Chondrocyte (in vitro differentiated cells): ENCODE measurements at regions not wholly inside any gene's neighbourhood (a gene's known extent, or its start where the extent isn't known, plus 50 kb on each side); places are given as distances from the start of the nearest gene placed in this dataset.
"Not testable (repeated sequence)": the region's sequence is repeated elsewhere in the genome, so short reads cannot be mapped to it uniquely, and the experiment has no call there.

Source experiments
- DNase-seq: peaks from one replicate; pipeline ENCODE4 v3.0.0; 2021; ENCODE audit warnings: mixed read lengths, low spot score
- H3K27ac Mint-ChIP-seq: one replicate; pipeline ENCODE4 v1.8.0; 2021; ENCODE audit warnings: mild to moderate bottlenecking, moderate library complexity, mixed read lengths; ENCODE audit not compliant: unreplicated experiment
- H3K27me3 Mint-ChIP-seq: 2 replicates; pipeline ENCODE4 v1.8.0; 2021; ENCODE audit warnings: low read depth, mixed read lengths
- H3K36me3 Mint-ChIP-seq: 2 replicates; pipeline ENCODE4 v1.8.0; 2021; ENCODE audit warnings: low read depth, mixed read lengths
- H3K4me1 Mint-ChIP-seq: 2 replicates; pipeline ENCODE4 v1.8.0; 2021; ENCODE audit warnings: low read depth, mild to moderate bottlenecking, mixed read lengths
- H3K4me3 Mint-ChIP-seq: one replicate; pipeline ENCODE4 v1.8.0; 2021; ENCODE audit warnings: mild to moderate bottlenecking, moderate library complexity, mixed read lengths; ENCODE audit not compliant: unreplicated experiment
- H3K9me3 Mint-ChIP-seq: 2 replicates; pipeline ENCODE4 v1.8.0; 2021; ENCODE audit warnings: low read depth, mixed read lengths
- TF ChIP-seq, protein P1 (sequence below): fragments of 200-600 bp; sonication (generic); IDR thresholded peaks from 2 replicates; pipeline ENCODE4 v1.5.0; 2021; ENCODE audit warnings: antibody characterized with exemption, mild to moderate bottlenecking, moderate library complexity

GRCh38 chr1:54471588-54471987, 65.4 kb upstream of the SSBP3 start:
- no peak for DNase-seq
- Mint-ChIP-seq H3K27ac (no peak overlapping the region), H3K36me3 (no peaks in the 10 kb centered on the region), H3K4me3 (no peak overlapping the region), H3K27me3 (peaks cover 13% of the 10 kb centered on the region), H3K9me3 (no peaks in the 10 kb centered on the region), H3K4me1 (peaks cover 9% of the 10 kb centered on the region)
- TF ChIP-seq, protein P1, sequence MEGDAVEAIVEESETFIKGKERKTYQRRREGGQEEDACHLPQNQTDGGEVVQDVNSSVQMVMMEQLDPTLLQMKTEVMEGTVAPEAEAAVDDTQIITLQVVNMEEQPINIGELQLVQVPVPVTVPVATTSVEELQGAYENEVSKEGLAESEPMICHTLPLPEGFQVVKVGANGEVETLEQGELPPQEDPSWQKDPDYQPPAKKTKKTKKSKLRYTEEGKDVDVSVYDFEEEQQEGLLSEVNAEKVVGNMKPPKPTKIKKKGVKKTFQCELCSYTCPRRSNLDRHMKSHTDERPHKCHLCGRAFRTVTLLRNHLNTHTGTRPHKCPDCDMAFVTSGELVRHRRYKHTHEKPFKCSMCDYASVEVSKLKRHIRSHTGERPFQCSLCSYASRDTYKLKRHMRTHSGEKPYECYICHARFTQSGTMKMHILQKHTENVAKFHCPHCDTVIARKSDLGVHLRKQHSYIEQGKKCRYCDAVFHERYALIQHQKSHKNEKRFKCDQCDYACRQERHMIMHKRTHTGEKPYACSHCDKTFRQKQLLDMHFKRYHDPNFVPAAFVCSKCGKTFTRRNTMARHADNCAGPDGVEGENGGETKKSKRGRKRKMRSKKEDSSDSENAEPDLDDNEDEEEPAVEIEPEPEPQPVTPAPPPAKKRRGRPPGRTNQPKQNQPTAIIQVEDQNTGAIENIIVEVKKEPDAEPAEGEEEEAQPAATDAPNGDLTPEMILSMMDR: no peak

DNA sequence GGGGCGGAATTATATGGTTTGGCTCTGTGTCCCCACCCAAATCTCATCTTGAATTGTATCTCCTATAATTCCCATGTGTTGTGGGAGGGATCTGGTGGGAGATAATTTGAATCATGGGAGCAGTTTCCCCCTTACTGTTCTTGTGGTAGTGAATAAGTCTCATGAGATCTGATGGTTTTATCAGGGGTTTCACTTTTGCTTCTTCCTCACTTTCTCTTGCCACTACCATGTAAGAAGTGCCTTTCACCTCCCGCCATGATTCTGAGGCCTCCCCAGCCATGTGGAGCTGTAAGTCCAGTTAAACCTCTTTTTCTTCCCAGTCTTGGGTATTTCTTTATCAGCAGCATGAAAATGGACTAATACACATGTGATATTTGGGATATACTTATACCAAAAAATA, 63.2 kb upstream of the SSBP3 start:
- H3K27ac Mint-ChIP-seq, H3K4me3 Mint-ChIP-seq, H3K36me3 Mint-ChIP-seq, H3K9me3 Mint-ChIP-seq, DNase-seq, H3K4me1 Mint-ChIP-seq: not testable (repeated sequence)
- H3K27me3 Mint-ChIP-seq: peaks cover 10% of the 10 kb centered on the region

GRCh38 chr1:54468288-54469084, 62.3 kb upstream of the SSBP3 start:
- H3K27ac Mint-ChIP-seq, H3K4me3 Mint-ChIP-seq, H3K36me3 Mint-ChIP-seq, H3K9me3 Mint-ChIP-seq, H3K27me3 Mint-ChIP-seq, H3K4me1 Mint-ChIP-seq: not testable (repeated sequence)
- peak; percentile 22 for DNase-seq

- no peak overlapping the region for H3K4me3 Mint-ChIP-seq
- DNase-seq: peak; percentile 50
Observed at GRCh38 chr1:54465351-54465811, 59.2 kb upstream of the SSBP3 start.

DNA sequence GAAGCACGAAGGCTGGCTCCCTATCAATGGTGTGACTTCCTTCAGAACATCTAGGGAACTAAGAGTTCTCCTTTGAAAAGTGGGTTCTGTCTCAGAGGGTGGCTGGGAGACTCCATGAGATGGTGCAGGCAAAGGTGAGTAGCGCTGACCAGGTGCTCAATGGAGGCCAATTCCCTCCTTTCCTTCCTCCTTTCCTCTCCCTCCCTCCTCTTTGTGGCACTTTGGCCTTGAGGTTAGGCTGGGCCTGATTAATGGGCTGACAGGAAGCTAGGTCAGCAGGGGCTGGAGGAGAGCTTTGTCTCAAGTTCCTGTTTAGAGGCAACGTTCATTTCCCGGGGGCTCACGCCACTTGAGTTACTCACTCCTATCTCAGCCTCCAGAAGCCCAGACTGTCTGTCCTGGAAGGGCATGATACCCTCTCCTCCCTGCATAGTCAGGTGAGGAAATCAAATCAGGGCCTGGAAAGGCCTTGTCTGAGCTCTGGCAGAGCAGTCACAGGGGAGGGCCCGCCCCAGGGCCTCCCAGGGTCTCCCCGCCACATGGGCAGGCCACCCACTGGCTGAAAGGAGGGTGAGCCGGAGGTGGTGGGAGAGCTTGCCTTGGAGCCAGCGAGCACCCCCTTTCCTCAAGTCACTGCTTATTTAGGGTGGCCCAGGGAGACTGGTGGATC, 58.4 kb upstream of the SSBP3 start:
- Mint-ChIP-seq H3K9me3 (no peaks in the 10 kb centered on the region), H3K27ac (no peak overlapping the region), H3K4me1 (peaks cover 2% of the 10 kb centered on the region), H3K27me3 (no peaks in the 10 kb centered on the region), H3K4me3 (no peak overlapping the region), H3K36me3 (no peaks in the 10 kb centered on the region)
- peak; percentile 52 for DNase-seq
- TF ChIP-seq, protein P1: no peak

More at GRCh38 chr1:54465351-54465811, 59.2 kb upstream of the SSBP3 start:
- Mint-ChIP-seq H3K27me3 (no peaks in the 10 kb centered on the region), H3K4me1 (no peaks in the 10 kb centered on the region), H3K9me3 (no peaks in the 10 kb centered on the region), H3K36me3 (no peaks in the 10 kb centered on the region), H3K27ac (no peak overlapping the region)
- TF ChIP-seq, protein P1: no peak

GRCh38 chr1:54464031-54464476, 57.9 kb upstream of the SSBP3 start:
- H3K9me3 Mint-ChIP-seq: no peaks in the 10 kb centered on the region
- no peaks in the 10 kb centered on the region for H3K36me3 Mint-ChIP-seq
- TF ChIP-seq, protein P1: no peak
- DNase-seq: peak; percentile 12
- H3K4me3 Mint-ChIP-seq: no peak overlapping the region
- peaks cover 5% of the 10 kb centered on the region for H3K4me1 Mint-ChIP-seq
- H3K27ac Mint-ChIP-seq: no peak overlapping the region
- H3K27me3 Mint-ChIP-seq: no peaks in the 10 kb centered on the region
